ENCODE measurements at regions not wholly inside any gene's neighbourhood (a gene's known extent, or its start where the extent isn't known, plus 50 kb on each side); places are given as distances from the start of the nearest gene placed in this dataset.
"Not testable (repeated sequence)": the region's sequence is repeated elsewhere in the genome, so short reads cannot be mapped to it uniquely, and the experiment has no call there.

DNA sequence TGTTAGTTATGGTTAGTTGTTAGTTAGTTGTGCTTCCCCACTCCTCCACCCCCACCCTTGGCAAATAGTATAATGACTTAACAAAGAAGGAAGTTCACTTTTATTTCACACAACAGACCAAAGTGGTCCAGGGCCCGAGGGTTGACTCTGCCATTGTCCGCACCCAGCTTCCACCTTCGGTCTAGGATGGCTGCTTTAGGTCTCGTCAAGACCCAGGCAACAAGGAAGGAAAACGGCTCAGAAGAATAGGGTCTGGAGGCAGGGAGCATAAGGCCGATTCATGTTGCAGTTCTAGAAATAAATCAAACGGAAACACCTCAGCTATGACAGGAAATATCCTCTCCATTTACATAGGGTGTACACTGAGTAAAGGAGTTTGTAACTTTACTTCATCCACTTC is 206.0 kb upstream of the CXCR4 start:
- DNase-seq (ENCODE audit: low spot score): no peak

DNA sequence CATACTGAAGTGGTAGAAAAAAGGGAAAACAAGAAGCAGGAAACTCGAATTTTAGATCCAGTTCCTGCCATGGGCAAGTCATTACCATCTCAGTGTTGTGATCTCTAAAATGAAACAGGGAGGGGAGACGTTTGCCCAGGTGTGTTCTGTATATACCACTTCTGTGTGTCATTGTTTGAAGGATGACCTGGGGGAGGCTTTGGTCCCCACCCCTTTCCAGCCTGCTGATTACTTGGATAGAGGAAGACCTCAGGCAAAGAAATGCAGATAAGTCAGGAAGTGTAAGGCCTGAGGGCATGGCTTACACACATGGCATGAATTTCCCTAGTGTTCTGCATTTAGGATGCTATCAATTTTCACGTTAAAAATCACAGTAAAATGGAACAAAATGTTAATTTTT is 205.2 kb upstream of the CXCR4 start:
- no peak for DNase-seq (ENCODE audit: low spot score)

DNA sequence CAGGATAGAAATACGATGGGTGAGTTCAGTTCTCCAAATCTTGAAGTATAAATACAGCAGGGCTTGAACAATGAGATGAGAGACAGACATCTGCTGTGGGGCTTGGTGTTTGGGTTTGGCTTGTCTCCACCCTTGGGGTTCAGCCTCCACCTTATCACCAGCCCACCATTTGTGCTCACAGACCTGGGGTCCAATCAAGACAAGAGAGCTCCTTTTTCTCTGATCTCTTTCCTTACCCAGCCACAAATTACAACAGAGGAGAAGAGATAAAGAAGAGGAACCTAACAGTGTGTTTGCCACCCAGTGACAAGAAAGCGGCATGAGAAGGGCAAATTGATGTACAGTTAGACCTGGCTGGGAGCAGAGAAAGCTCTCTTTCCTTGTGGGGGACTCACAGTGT is 204.5 kb upstream of the CXCR4 start:
- DNase-seq (ENCODE audit: low spot score): no peak

DNA sequence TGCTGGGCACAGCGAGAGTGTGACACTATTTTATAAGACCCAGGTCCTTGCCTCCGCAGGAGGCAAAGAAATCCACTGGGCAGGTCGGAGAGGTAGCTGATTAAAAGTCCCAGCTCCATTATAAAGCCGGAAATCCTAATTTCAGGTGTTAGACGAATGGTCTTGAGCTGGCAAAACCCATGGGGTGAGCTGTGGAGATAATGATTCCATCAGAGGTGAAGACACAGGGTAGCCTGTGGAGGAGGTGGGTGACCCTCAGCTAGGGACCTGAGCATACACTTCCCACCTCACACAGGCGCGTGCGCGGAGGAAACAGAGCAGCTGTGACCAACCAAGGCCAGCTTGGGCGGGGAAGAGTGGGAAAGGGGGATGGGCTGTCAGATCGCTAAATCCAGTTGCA is 201.7 kb upstream of the CXCR4 start:
- no peak for DNase-seq (ENCODE audit: low spot score)

DNA sequence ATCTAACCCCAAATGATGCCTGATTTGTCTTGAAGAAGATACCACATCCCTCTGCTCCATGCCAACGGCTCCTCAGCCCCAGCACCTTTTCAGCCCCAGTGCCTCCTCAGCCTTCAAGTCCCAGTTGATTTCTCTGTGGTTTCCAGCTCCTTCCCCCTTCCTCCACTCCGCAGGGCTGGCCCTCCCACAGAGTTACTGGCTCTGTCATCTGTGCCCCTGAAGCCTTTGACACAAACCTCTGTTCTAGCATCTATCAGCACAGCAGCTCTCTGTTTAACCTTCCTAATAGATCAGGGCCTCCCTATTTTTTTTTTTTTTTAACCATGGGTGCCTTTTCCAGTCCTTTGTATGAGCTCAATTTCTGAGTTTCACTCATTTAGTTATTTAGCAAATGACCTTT is 201.3 kb upstream of the CXCR4 start:
- no peak for DNase-seq (ENCODE audit: low spot score)

DNA sequence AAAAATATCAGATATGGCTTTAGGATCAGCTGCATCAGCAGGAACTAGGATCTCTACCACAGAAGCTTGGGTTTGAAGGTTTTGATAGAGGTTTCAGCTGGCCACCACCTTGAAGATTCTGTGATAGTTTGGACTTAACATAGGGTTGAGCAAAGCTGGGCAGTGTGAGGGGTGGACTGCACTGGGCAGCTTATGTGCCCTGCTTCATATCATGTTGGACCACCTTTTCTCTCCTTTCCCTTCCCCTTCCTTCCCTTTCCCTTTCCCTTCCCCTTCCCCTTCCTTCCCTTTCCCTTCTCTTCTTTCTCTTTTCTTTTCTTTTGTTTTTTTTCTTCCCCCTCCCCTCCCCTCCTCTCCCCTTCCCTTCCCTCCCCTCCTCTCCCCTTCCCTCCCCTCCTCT is 196.3 kb upstream of the CXCR4 start:
- no peak for DNase-seq (ENCODE audit: low spot score)

DNA sequence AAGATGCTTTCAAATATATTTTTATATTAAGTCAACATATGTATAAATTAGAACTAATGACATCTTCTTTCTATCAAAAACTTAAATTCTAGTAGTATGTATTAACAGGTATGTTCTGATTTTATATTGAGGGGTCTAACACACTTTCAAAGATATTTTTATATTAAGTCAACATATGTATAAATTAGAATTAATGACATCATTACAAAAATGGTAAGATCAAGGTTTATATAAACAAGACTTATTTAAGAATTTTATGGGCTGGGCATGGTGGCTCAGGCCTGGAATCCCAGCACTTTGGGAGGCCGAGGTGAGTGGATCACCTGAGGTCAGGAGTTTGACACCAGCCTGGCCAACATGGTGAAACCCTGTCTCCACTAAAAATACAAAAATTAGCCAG is 194.6 kb upstream of the CXCR4 start:
- DNase-seq (ENCODE audit: low spot score): not testable (repeated sequence)

DNA sequence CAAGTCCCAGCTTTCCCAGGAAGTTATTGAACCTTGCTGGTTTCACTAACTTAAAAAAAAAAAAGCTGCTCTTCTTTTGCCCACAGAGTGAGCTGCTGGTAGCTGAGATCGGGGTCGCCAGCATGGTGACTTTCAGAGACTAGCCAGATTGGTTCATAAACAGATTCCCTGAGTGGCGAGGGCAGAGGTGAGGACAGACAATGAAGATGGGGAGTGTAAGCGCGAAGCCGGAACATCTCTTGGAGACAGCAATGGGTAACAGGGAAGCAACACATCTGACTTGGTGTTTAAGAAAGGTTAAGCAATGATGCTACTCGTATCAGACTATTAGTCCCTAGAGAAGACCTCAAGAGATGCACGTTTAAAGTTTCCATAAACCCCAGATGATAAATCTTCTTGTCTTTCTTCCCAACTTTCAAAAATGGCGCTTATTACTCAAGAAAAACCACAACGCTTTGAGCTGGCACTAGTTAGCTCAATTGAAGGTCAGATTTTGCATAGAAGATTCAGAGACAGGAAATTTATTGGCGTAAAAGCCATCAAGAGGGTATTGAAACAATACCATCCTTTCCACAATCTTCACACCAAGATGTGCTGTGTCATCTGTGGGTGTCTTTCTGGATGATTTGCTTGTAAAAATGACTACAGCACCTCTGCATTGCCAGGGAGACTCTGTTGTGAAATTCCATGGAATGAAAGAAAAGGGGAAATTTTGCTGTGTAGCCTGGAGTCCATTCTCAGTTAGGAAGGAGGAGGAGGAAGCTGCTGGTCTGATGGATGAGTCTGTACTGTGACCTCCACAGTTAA is 193.1 kb upstream of the CXCR4 start:
- no peak for DNase-seq (ENCODE audit: low spot score)

DNA sequence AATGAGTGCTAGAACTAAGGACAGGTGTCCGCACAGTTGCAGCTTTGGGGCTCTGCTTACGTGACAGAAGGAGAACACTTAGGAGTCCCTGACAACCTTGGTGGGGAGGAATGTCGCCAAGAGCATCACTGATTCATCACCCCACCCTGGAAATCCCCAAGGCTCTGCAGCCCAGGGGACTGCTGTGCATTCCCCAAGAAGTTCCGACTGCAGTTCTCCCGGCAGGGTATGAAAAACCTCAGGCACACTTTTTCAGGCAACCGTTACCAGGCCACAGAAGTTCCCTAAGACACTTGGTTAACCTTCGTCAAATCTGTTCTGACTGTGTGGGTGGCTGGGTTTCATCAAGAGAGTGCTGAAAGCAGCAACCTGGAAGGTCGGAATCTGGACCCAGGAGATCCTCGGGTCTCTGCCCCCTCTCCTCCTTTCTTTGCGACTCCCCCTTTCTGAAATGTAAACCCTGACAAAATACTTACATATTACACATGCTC is 192.1 kb upstream of the CXCR4 start:
- DNase-seq (ENCODE audit: low spot score): no peak

DNA sequence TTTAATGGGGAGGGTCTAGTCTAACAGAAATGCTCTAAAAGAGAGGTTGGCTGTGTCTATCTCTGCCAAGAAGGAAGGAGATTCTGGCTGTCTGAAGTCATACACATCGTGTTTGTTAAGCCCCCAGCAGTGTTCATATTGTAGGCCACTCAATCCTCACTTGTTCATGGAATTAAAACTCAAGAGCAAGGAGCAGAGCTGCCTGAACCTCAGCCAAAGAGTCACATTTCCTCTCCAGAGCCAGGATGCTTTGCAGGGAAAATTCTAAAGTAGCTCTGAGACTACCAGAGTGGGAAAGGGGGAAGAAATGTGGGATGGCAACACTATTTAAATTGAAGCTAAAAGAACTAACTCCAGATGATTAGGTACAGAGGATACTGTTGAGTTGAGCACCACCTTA is 190.7 kb upstream of the CXCR4 start:
- no peak for DNase-seq (ENCODE audit: low spot score)

DNA sequence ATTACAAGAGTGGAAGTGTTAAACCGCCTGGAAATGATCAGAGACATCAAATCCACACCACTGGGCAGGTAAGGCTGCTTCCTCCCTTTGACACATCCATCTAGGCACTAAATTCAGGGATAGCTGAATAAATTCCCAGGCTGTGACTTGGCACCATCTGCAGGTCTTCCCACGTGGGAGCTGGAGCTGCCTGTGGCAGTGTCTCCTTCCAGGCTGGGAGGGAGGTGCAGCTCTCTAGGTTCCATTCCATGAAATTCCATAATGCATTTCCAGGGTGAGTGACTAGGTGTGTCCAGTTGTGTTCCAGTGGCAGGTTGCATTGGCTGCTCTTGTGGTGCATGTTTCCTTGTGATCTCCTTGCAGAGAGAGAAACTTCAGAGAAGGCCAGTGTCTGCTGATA is 188.9 kb upstream of the CXCR4 start:
- DNase-seq (ENCODE audit: low spot score): no peak

DNA sequence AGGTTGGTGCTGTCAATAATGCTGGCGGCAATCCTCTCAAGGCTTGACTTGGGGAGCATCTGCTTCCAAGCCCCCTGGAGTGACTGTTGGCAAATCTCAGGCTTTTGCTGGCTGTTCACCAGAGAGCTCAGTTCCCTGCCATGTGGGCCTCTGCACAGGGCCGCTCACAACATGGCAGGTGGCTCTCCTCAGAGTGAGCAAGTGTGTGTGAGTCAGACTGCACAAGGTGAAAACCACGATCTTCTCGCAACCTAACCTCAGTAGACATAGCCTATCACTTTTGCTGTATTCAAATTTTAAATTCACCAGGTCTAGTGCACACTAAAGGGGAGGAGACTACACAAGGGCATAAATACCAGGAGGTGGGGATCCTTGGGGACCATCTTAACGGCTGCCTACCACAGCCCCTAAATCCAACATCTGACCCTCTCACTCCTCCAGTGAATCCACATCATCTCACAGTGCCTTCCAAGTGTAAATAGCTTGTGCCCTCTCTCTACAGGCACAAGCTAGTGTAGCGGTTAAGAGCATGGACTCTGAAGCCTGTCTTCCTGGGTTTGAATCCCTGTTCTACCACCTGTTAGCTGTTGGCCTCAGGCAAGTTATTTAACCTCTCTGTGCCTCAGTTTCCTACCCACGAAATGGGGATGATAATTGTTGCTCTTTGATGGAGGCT is 187.7 kb upstream of the CXCR4 start:
- DNase-seq (ENCODE audit: low spot score): no peak

DNA sequence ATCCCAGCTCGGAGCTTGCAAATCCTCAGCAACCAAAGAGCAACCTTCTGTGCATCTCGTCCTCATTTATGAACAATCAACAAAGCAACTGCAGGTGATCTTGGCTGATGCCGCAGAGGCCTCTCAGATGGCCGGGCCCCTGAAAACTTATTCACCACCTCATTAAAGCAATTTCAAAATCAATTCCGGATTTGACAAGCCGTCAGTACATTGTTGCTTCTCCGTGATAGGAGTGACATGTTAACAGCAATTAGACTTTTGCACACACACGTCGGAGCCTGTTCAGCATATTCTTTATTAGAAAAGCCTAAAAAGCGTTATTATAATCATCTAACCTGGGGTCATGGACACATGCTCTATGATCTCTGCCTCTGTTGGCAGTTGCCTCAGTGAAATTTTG is 183.1 kb upstream of the CXCR4 start:
- DNase-seq (ENCODE audit: low spot score): no peak

DNA sequence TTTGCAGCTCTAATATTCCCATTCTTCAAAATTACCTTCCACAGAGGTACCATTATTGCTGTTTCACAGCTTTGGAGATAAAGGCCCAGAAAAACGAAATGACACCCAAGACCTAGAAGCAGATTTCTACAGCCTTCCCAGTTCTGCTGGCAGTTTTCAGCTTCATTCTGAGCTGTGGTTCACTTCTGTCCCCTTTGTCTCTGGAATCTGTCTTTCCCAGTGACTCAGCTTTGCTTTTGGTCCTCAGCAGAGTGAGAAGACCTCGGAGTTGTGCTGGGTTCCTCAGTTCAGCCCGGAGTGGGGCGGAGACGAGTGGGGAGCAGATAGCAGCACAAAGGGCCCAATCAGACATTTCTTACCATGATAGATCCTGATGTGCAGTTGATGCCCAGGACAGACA is 180.7 kb upstream of the CXCR4 start:
- no peak for DNase-seq (ENCODE audit: low spot score)

DNA sequence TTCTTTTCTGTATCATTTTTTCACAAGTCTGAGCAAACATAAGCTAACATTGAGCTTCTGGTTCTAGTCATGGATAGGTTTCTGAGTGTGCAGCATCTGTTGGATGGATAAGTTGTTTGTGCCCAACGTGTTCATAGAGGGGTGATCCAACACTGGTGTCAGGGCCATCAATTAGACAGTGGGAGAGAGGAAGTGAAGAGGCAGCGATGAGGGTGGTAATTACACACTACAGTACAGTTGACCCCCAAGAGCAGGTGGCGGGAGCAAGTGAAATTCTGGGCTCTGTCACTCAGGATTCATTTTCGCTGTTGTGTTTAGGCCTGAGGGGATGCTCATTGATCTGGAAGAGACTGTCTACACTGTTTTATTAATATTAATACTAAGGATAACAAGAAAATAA is 180.0 kb upstream of the CXCR4 start:
- no peak for DNase-seq (ENCODE audit: low spot score)

DNA sequence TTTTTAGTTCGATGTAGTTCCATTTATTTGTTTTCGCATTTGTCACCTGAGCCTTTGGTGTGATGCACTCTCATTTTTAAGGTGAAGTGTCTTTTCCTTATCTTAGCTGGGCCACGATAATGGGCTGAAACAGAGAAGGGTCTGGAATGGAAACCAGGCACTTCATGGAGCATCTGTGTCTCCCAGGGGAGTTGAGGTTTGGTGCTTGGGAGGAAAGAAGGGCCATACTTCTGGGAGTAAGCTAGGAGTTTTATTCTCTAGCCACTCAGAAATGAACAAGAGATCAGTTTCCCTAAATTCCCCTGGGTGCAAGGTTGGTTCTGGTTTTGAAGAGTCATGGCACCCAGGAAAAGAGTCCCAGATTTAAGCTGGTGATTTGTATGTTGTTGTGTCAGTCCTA is 179.4 kb upstream of the CXCR4 start:
- no peak for DNase-seq (ENCODE audit: low spot score)

DNA sequence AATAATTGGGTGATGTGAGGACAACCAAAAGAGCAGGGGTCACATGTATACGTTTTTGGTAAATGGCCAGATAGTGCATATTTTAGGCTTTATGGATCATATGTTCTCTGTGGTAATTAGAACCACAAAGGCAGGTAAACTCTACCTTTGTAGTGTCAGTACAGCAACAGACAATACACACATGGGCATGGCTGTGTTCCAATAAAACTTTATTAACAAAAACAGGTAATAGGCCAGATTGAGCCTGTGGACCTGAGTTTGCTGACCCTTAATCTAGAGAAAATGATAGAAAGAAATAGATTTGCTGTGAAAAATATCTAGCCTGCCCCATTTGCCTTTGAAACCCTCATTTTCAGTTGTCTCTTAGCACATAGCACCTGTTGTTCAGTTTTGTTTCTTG is 177.2 kb upstream of the CXCR4 start:
- no peak for DNase-seq (ENCODE audit: low spot score)

DNA sequence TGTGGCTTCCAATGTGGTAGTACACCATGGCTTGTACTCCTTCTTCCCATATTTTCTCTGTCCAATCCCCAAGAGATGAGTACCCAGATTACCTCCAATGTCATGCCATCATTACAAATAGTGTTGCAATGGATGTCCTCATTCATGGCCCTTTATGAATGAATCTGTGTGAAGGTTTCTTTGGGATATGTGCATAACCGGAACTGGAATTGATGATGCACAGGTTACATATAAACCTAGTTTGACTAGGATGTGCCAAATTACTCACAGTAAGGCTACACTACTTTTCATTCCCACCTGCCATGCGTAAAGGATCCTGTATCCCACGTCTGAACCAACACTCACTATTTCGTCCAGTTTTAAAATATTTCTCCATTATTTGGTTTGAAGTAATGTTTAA is 173.9 kb upstream of the CXCR4 start:
- no peak for DNase-seq (ENCODE audit: low spot score)

DNA sequence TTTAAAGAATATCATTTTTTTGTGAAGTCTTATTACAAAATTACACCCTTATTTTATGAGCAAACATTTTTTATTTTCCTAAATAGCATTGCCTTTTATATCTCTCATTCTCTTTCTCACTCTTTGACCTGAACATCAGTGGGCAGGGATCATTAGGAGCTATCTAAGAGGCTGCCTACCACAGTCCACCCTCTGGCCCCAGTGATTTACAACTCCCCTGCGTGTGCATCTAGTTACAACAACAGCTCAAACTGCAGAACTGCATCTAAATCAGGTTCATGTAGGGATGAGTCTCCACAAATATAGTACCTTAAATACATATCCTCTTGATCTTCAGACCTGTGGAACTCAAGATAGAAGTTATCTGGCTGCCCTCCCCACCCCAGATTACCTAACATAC is 172.4 kb upstream of the CXCR4 start:
- DNase-seq (ENCODE audit: low spot score): no peak

DNA sequence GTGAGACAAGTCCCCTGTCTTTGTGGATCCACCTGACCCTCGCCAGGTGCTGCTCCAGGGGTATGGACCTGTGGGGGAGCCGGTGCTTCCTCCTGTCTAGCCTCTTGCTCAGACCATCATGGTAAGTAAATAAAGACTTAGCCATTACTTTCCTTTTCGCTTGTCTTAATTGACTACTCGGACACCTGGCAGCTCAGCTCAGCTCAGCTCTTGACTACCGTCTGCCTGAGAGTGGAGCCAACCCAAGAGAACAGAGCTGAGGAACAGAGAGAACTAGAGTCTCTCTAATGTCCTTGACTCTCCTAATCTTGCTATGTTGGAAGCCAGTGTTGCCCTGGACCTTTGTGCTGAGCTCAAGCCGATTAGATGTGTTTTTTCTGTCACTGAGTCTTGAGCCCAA is 170.3 kb upstream of the CXCR4 start:
- DNase-seq (ENCODE audit: low spot score): no peak

DNA sequence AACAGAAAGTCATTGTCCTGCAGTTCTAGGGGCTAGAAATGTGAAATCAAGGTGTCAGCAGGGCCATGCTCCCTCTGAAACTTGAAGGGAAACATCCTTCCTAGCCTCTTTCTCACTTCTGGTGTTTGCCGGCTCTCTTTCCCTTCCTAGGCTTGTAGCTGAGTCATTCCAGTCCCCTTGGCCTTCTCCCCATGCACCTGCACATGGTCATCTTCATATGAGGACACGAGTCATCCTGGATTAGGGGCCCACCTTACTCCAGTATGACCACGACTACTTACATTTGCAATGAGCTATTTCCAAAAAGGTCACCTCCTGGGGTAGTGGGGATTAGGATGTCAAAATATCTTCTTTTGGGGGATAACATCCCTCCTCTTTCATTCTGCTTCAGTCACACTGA is 168.5 kb upstream of the CXCR4 start:
- DNase-seq (ENCODE audit: low spot score): no peak

DNA sequence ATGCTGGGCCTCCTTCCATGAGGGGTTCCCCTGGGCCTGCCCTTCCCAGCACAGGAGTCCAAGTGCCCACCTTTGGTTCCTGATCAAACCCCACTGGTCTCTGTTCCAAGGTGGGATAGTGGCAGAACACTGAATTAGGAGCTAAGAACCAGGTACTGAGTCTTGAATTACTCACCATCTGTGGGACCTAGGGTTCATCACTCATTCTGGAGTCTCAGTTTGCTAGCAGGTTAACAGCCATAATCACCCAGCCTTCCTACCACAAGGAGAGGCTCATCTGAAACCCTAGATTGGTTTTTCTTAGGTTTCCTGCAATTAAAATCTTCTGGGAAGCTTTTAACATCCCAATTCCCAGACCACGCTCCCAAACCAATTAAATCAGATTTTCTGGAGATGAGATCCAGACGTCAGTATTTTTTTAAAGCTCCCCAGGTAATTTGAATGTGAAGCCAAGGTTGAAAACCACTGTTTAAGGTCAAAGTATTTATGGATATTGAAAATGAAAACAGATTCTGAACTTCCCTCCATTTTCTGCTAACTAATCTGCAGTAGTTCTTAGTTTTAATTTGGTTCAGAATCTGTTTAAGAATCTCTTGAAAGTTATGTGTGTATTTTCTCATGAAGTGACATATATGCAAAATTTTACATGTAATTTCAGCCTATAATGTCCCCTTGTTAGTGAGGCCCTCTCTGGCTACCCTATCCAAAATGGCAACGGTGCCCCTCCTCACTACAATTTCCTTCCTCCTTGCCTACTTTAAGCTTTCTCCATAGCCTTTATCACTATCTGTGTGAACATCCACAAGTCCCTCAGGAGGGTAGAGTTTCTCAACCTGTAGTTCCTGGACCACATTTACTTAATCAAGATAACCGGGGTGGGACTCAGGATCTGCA is 166.5 kb upstream of the CXCR4 start:
- no peak for DNase-seq (ENCODE audit: low spot score)

DNA sequence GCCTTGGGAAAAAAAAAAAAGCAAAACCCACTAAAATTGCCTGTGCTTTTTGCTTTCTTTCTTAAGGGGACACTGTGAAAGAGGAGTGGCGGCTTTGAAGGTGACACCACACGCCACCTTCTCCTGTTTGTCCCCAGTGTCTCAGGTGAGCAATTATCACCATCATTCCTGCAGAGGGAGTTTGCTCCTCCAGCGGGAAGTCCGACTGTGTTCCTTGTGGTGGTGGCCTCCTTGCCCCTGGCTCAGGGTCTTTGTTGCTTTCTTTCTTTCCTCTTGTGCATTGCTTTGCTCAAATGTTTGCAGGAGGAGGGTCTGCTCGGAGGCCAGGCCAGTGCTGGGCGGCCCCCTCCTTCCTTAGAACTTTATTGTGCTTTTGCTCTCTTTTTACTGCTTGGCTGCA is 164.3 kb upstream of the CXCR4 start:
- no peak for DNase-seq (ENCODE audit: low spot score)
